ENCODE measurements at regions not wholly inside any gene's neighbourhood (a gene's known extent, or its start where the extent isn't known, plus 50 kb on each side); places are given as distances from the start of the nearest gene placed in this dataset.

DNA sequence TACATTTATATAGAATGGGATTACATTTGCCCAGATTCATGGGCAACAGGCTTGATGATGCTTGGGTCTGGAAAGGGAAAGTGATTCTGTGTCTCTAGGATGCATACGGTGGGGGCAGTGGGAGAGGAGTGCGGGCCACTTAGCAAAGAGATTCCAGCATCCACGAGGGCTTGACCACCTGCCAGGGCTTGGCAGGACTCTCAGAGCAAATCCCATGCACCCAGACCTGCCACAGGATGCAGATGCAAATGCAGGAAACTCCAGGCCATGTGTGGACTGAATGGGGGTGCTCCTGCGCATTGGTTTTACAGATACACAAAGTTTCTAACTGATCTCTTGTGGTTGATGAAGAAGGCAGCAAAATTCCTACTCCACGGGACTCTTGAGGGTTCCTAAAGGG is 334.7 kb downstream of the CYRIA start:
- TF ChIP-seq, protein P1, sequence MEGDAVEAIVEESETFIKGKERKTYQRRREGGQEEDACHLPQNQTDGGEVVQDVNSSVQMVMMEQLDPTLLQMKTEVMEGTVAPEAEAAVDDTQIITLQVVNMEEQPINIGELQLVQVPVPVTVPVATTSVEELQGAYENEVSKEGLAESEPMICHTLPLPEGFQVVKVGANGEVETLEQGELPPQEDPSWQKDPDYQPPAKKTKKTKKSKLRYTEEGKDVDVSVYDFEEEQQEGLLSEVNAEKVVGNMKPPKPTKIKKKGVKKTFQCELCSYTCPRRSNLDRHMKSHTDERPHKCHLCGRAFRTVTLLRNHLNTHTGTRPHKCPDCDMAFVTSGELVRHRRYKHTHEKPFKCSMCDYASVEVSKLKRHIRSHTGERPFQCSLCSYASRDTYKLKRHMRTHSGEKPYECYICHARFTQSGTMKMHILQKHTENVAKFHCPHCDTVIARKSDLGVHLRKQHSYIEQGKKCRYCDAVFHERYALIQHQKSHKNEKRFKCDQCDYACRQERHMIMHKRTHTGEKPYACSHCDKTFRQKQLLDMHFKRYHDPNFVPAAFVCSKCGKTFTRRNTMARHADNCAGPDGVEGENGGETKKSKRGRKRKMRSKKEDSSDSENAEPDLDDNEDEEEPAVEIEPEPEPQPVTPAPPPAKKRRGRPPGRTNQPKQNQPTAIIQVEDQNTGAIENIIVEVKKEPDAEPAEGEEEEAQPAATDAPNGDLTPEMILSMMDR (IDR thresholded peaks at IDR 0.05; ENCODE audit: low read depth, low read length), result no peak
- no peak for TF ChIP-seq MYC (IDR thresholded peaks at IDR 0.05; ENCODE audit: low read depth, low read length)
- TF ChIP-seq POLR2A (IDR thresholded peaks at IDR 0.05; ENCODE audit: extremely low read depth, insufficient read length), result no peak
- H3K4me3 ChIP-seq (ENCODE audit: low read depth, low read length), result no peak overlapping the region
- no peak for DNase-seq (ENCODE audit: low read depth)

GRCh38 chr2:16330571-16330970 is 335.1 kb downstream of the CYRIA start:
- TF ChIP-seq MYC (IDR thresholded peaks at IDR 0.05; ENCODE audit: low read depth, low read length) (no peak), POLR2A (IDR thresholded peaks at IDR 0.05; ENCODE audit: extremely low read depth, insufficient read length) (no peak), MAX (IDR thresholded peaks at IDR 0.05; ENCODE audit: low read depth, low read length) (no peak)
- TF ChIP-seq, protein P1 (IDR thresholded peaks at IDR 0.05; ENCODE audit: low read depth, low read length), result no peak
- no peak overlapping the region for H3K4me3 ChIP-seq (ENCODE audit: low read depth, low read length)
- DNase-seq (ENCODE audit: low read depth), result no peak

DNA sequence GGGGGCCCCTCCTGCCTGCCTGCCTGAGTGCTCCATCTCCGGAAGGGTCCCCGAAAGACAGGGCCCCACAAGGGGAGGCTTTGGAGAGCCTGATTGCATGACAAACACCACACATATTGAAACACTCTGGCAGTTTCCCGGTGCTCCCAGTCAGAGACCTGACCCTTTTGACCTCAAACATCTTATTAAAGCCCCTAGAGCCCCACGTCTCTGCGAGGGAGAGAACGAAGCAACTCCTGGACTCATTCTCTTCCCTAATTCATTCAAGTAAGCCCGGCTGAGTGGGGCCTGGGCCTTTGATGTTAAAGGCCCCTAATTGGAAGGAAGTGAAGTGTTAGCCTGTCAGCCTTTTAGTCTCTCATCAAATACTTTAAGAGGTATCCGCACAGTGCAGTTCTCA is 335.6 kb downstream of the CYRIA start:
- H3K4me3 ChIP-seq (ENCODE audit: low read depth, low read length), result no peak overlapping the region
- no peak for DNase-seq (ENCODE audit: low read depth)
- TF ChIP-seq MYC (IDR thresholded peaks at IDR 0.05; ENCODE audit: low read depth, low read length), result no peak
- TF ChIP-seq POLR2A (IDR thresholded peaks at IDR 0.05; ENCODE audit: extremely low read depth, insufficient read length), result no peak
- TF ChIP-seq MAX (IDR thresholded peaks at IDR 0.05; ENCODE audit: low read depth, low read length), result no peak
- TF ChIP-seq, protein P1 (IDR thresholded peaks at IDR 0.05; ENCODE audit: low read depth, low read length), result no peak

DNA sequence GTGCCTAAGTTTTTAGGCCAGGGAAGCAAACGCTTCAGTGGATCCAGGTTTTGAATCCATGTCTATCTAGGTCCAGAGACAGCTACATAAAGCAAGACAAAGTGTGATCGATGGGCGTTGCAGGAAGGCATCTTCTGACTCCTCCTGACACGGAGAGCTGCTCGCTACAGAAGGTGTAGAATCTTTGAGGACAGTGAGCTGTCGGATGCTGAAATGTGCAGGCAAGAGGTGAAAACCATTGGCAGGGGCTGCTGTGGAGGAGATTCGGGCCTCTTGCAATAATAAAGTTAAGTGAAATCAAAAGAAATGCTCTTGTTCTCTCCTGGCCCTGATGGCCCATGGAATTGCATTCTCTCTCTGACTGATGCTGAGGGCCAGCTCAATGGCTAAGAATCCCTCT is 336.2 kb downstream of the CYRIA start:
- H3K4me3 ChIP-seq (ENCODE audit: low read depth, low read length), result no peak overlapping the region
- no peak for DNase-seq (ENCODE audit: low read depth)
- TF ChIP-seq POLR2A (IDR thresholded peaks at IDR 0.05; ENCODE audit: extremely low read depth, insufficient read length), result no peak
- TF ChIP-seq MAX (IDR thresholded peaks at IDR 0.05; ENCODE audit: low read depth, low read length), result no peak
- no peak for TF ChIP-seq MYC (IDR thresholded peaks at IDR 0.05; ENCODE audit: low read depth, low read length)
- TF ChIP-seq, protein P1 (IDR thresholded peaks at IDR 0.05; ENCODE audit: low read depth, low read length), result no peak

GRCh38 chr2:16328521-16329190 is 337.0 kb downstream of the CYRIA start:
- no peak overlapping the region for H3K4me3 ChIP-seq (ENCODE audit: low read depth, low read length)
- TF ChIP-seq MYC (IDR thresholded peaks at IDR 0.05; ENCODE audit: low read depth, low read length) (no peak), POLR2A (IDR thresholded peaks at IDR 0.05; ENCODE audit: extremely low read depth, insufficient read length) (no peak), MAX (IDR thresholded peaks at IDR 0.05; ENCODE audit: low read depth, low read length) (no peak)
- TF ChIP-seq, protein P1 (IDR thresholded peaks at IDR 0.05; ENCODE audit: low read depth, low read length), result no peak
- DNase-seq (ENCODE audit: low read depth), result no peak

- DNase-seq (ENCODE audit: low read depth), result no peak
- TF ChIP-seq MAX (IDR thresholded peaks at IDR 0.05; ENCODE audit: low read depth, low read length) (no peak), MYC (IDR thresholded peaks at IDR 0.05; ENCODE audit: low read depth, low read length) (no peak), POLR2A (IDR thresholded peaks at IDR 0.05; ENCODE audit: extremely low read depth, insufficient read length) (no peak)
- TF ChIP-seq, protein P1 (IDR thresholded peaks at IDR 0.05; ENCODE audit: low read depth, low read length), result no peak
- H3K4me3 ChIP-seq (ENCODE audit: low read depth, low read length), result no peak overlapping the region
These were observed 338.3 kb downstream of the CYRIA start for GRCh38 chr2:16327326-16327725.

Measured in NB4 (cell line).